HG03521 (cell line): ENCODE measurements at regions not wholly inside any gene's neighbourhood (a gene's known extent, or its start where the extent isn't known, plus 50 kb on each side); places are given as distances from the start of the nearest gene placed in this dataset.
A peak's percentile ranks its signal among the peaks of the same experiment; 100 is the strongest.

ENCODE experiments used
- ATAC-seq: cut with Tn5 transposase; IDR thresholded peaks from one replicate; pipeline ENCODE4 v1.9.1; 2021; ENCODE audit warnings: mild to moderate bottlenecking, moderate library complexity; ENCODE audit not compliant: unreplicated experiment

GRCh38 chr5:103433211-103433610 is 129.4 kb downstream of the NUDT12 start:
- ATAC-seq: no peak

- ATAC-seq: no peak
Measured at GRCh38 chr5:103428923-103429322, 133.7 kb downstream of the NUDT12 start.

- no peak for ATAC-seq
Measured at GRCh38 chr5:103428411-103428871, 134.1 kb downstream of the NUDT12 start.

GRCh38 chr5:103427326-103427725 is 135.3 kb downstream of the NUDT12 start:
- ATAC-seq: no peak

- ATAC-seq: no peak
Measured at GRCh38 chr5:103425686-103426454, 136.7 kb downstream of the NUDT12 start.

GRCh38 chr5:103424453-103425205 is 138.0 kb downstream of the NUDT12 start:
- no peak for ATAC-seq

- ATAC-seq: no peak
Measured at GRCh38 chr5:103424026-103424425, 138.6 kb downstream of the NUDT12 start.

- ATAC-seq: no peak
Measured at GRCh38 chr5:103422756-103423155, 139.8 kb downstream of the NUDT12 start.

GRCh38 chr5:103414604-103415003 is 148.0 kb downstream of the NUDT12 start:
- no peak for ATAC-seq

GRCh38 chr5:103411711-103412110 is 150.9 kb downstream of the NUDT12 start:
- no peak for ATAC-seq

GRCh38 chr5:103410172-103410571 is 151.6 kb downstream of the MACIR start:
- peak; percentile 96 for ATAC-seq

GRCh38 chr5:103409013-103409670 is 150.6 kb downstream of the MACIR start:
- ATAC-seq: no peak

- ATAC-seq: no peak
Measured at GRCh38 chr5:103408408-103408807, 149.8 kb downstream of the MACIR start.

GRCh38 chr5:103407402-103407801 is 148.8 kb downstream of the MACIR start:
- ATAC-seq: no peak

- ATAC-seq: no peak
Measured at GRCh38 chr5:103404483-103404882, 145.9 kb downstream of the MACIR start.

- ATAC-seq: no peak
Measured at GRCh38 chr5:103402851-103403250, 144.3 kb downstream of the MACIR start.

GRCh38 chr5:103397739-103398581 is 139.4 kb downstream of the MACIR start:
- no peak for ATAC-seq

GRCh38 chr5:103394676-103395075 is 136.1 kb downstream of the MACIR start:
- ATAC-seq: no peak

- no peak for ATAC-seq
Measured at GRCh38 chr5:103393101-103393754, 134.7 kb downstream of the MACIR start.

- ATAC-seq: no peak
Measured at GRCh38 chr5:103391659-103392058, 133.1 kb downstream of the MACIR start.
